ENCODE measurements at regions not wholly inside any gene's neighbourhood (a gene's known extent, or its start where the extent isn't known, plus 50 kb on each side); places are given as distances from the start of the nearest gene placed in this dataset.

DNA sequence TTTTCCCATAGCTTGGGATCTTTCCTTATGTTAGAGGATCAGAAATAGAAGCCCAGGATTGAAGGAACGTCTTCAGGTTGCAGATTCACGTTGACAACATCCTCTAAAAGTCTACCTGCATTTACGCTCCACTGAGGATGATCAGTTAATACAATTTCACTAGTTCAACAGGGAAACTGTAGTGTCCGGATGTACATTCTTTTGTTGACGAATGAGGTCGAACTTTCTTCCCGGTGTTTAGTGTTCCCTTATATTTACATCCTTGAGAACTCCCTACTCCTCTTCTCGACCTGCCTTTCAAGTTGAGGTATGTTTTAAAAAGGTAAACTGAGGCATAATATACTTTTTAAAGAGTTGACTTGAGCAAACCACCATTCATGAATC is 74.8 kb downstream of the SIK1 start:
- no peak for TF ChIP-seq POLR2A (IDR thresholded peaks at IDR 0.05; ENCODE audit: low read length)
- TF ChIP-seq, protein P1, sequence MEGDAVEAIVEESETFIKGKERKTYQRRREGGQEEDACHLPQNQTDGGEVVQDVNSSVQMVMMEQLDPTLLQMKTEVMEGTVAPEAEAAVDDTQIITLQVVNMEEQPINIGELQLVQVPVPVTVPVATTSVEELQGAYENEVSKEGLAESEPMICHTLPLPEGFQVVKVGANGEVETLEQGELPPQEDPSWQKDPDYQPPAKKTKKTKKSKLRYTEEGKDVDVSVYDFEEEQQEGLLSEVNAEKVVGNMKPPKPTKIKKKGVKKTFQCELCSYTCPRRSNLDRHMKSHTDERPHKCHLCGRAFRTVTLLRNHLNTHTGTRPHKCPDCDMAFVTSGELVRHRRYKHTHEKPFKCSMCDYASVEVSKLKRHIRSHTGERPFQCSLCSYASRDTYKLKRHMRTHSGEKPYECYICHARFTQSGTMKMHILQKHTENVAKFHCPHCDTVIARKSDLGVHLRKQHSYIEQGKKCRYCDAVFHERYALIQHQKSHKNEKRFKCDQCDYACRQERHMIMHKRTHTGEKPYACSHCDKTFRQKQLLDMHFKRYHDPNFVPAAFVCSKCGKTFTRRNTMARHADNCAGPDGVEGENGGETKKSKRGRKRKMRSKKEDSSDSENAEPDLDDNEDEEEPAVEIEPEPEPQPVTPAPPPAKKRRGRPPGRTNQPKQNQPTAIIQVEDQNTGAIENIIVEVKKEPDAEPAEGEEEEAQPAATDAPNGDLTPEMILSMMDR (IDR thresholded peaks at IDR 0.05) = no peak
- TF ChIP-seq MAZ (IDR thresholded peaks at IDR 0.05; ENCODE audit: borderline replicate concordance, low read depth, low read length) = no peak
- no peak for TF ChIP-seq KDM1A (IDR thresholded peaks at IDR 0.05; ENCODE audit: low read depth)
